Effector memory CD8-positive, alpha-beta T cell (primary cell): ENCODE measurements at regions not wholly inside any gene's neighbourhood (a gene's known extent, or its start where the extent isn't known, plus 50 kb on each side); places are given as distances from the start of the nearest gene placed in this dataset.
A peak's percentile ranks its signal among the peaks of the same experiment; 100 is the strongest.

Experiments used
- ATAC-seq: fragments of 150-1000 bp; cut with Tn5 transposase; replicated peaks from 2 replicates; pipeline ENCODE4 v1.10.0; 2021; ENCODE audit warnings: mild to moderate bottlenecking, moderate library complexity
- DNase-seq, 3 experiments: peaks; one replicate each; pipeline ENCODE4 v3.0.0; 2021
- H3K27ac Mint-ChIP-seq, 2 donors: one replicate each; pipeline ENCODE4 v1.8.0; 2022; ENCODE audit warnings: mild to moderate bottlenecking in 2 of 2, mixed read lengths in 2 of 2, moderate library complexity in 2 of 2
- H3K27me3 Mint-ChIP-seq, 2 donors: one replicate each; pipeline ENCODE4 v1.8.0; 2022; ENCODE audit warnings: mixed read lengths in 2 of 2
- H3K36me3 Mint-ChIP-seq: one replicate; pipeline ENCODE4 v1.8.0; 2022; ENCODE audit warnings: mild to moderate bottlenecking, moderate library complexity, mixed read lengths; ENCODE audit not compliant: insufficient read depth
- H3K4me1 Mint-ChIP-seq, 2 donors: one replicate each; pipeline ENCODE4 v1.8.0; 2022; ENCODE audit warnings: low read depth in 2 of 2, mixed read lengths in 2 of 2
- H3K4me3 Mint-ChIP-seq, 2 donors: one replicate each; pipeline ENCODE4 v1.8.0; 2022; ENCODE audit warnings: mild to moderate bottlenecking in 2 of 2, mixed read lengths in 2 of 2, moderate library complexity in 2 of 2
- H3K9me3 Mint-ChIP-seq, 2 donors: one replicate each; pipeline ENCODE4 v1.8.0; 2022; ENCODE audit warnings: mixed read lengths in 2 of 2

- Mint-ChIP-seq H3K9me3 (peaks cover 5 to 7% of the 10 kb centered on the region in 2 donors), H3K36me3 (no peaks in the 10 kb centered on the region), H3K4me1 (no peaks in the 10 kb centered on the region), H3K27me3 (no peaks in the 10 kb centered on the region), H3K4me3 (no peak overlapping the region), H3K27ac (no peak overlapping the region)
- ATAC-seq (no peak), DNase-seq (no peak)
Observed at GRCh38 chr11:39462506-39462905, 1996.9 kb downstream of the LRRC4C start.

DNA sequence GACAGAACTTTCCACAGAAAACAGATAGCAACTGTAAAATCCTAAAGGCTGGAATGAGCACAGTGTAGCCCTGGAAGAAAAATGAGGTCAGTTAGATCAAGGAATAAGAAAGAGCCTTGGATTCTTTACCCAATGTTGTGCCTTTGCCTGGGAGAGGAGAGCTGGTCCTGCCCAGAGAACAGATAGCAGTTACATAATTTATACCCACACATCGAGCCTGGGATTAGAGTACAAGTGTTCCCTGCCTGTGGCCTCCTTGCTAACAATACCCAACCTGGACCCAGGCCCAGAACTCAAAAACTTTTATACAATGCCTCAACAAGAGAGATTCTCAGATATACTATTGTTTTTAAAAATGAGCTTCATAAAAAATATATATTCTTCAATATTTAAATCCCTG, 1998.4 kb downstream of the LRRC4C start:
- Mint-ChIP-seq H3K9me3 (peaks cover 5 to 7% of the 10 kb centered on the region in 2 donors), H3K27me3 (no peaks in the 10 kb centered on the region), H3K4me1 (no peaks in the 10 kb centered on the region), H3K27ac (no peak overlapping the region), H3K4me3 (no peak overlapping the region), H3K36me3 (no peaks in the 10 kb centered on the region)
- ATAC-seq, result no peak
- DNase-seq, result no peak

DNA sequence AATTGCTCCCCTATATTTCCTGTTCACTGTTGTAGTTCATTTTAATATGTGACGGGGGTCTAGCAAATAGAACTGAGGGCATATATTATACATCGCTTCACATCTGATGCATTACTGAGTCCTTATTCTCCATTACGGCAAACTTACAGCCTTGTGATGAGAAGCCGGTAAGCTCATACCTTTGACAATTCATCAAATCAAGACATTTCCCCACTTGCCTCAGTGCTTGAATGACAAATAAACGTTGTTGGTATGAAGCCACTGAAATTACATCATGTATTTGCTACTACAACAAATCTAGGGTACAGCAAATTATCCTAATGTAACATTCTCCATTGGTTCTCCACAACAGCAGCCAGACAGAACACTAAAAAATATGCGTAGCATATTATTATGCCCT, 1999.8 kb downstream of the LRRC4C start:
- Mint-ChIP-seq H3K36me3 (no peaks in the 10 kb centered on the region), H3K4me3 (no peak overlapping the region), H3K27ac (no peak overlapping the region), H3K9me3 (peaks cover 5 to 7% of the 10 kb centered on the region in 2 donors), H3K4me1 (no peaks in the 10 kb centered on the region), H3K27me3 (no peaks in the 10 kb centered on the region)
- ATAC-seq (no peak), DNase-seq (no peak)

DNA sequence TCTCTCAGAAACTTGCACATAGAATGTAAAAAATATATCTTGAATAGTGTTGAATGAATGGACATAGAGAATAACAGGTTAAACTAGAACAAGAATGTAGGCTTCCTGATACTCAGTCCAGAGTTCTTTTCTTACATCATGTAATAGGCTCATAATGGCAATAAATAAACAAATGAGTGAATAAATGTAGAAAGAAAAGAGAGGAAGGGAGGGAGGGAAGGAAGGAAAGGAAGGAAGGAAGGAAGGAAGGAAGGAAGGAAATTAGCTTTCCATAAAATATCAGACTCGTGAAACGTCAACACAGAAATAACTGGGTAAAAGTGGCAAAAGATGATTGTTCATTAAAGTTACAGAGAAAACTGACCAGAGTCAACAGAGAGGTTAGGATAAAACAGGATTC, 2001.0 kb downstream of the LRRC4C start:
- DNase-seq (no peak), ATAC-seq (no peak)
- Mint-ChIP-seq H3K9me3 (peaks cover 5 to 7% of the 10 kb centered on the region in 2 donors), H3K27me3 (no peaks in the 10 kb centered on the region), H3K4me1 (no peaks in the 10 kb centered on the region), H3K27ac (no peak overlapping the region), H3K4me3 (no peak overlapping the region), H3K36me3 (no peaks in the 10 kb centered on the region)

DNA sequence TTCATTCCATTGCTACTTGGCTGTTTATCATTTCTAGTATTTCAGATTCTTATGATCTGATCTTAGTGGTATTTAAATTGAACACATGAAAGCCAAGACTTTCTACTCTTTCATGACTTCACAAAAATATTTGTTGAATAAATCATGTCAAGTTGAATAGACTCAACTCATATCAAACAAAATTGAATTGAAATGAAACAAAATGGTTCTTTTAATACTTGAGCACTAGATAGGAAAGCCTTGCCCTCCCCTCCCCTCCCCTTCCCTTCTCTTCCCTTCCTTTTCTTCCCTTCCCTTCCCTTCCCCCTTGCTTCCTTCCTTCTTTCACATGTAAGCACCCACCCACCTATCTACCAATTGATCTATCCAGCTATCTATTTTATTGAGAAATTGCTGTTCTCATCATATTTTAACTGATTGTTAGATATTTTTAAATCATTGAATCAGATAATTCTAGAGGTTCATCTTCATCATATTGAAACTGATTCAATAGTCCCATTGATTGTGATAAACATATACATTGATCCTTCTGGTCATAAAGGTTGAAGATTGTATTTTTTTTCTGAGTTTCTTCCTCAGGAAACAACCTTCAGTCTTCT, 2015.9 kb downstream of the LRRC4C start:
- H3K4me3 Mint-ChIP-seq, result no peak overlapping the region
- H3K27ac Mint-ChIP-seq, result no peak overlapping the region
- no peak for ATAC-seq

DNA sequence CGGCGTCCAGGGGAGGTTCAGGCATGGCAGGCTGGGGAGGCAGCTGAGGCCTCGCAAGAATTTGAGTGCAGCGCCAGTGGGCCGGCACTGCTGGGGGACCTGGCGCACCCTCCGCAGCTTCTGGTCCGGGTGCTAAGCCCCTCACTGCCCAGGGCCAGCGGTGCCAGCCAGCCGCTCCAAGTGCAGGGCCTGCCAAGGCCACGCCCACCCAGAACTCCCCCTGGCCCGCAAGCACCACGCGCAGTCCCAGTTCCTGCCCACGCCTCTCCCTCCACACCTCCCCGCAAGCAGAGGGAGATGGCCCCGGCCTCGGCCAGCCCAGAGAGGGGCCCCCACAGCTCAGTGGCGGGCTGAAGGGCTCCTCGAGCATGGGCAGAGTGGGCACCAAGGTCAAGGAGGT, 2017.3 kb downstream of the LRRC4C start:
- Mint-ChIP-seq H3K36me3 (no peaks in the 10 kb centered on the region), H3K9me3 (peaks cover 0 to 15% of the 10 kb centered on the region in 2 donors), H3K27ac (no peak overlapping the region), H3K4me3 (no peak overlapping the region), H3K4me1 (no peaks in the 10 kb centered on the region), H3K27me3 (no peaks in the 10 kb centered on the region)
- DNase-seq, result no peak
- ATAC-seq, result no peak

More for the DNA sequence above, 2015.9 kb downstream of the LRRC4C start:
- no peaks in the 10 kb centered on the region for H3K4me1 Mint-ChIP-seq
- no peak for DNase-seq
- peaks cover 0 to 12% of the 10 kb centered on the region in 2 donors for H3K9me3 Mint-ChIP-seq
- no peaks in the 10 kb centered on the region for H3K36me3 Mint-ChIP-seq
- no peaks in the 10 kb centered on the region for H3K27me3 Mint-ChIP-seq

DNA sequence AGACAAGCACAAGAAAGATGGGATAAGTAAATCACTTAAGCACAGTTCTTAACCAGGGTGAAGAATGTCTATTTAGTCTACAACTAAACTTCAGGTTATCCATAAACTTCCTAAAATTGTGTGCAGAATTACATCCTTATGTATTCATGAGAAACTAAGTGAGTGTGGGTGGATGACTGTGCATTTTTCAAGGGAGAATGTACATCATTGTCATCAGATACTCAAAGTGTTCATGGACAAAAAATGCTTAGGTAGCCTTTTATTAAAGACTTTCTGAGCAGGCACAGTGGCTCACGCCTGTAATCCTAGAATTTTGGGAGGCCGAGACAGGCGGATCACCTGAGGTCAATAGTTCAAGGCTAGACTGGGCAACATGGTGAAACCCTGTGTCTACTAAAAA, 2023.8 kb downstream of the LRRC4C start:
- Mint-ChIP-seq H3K4me1 (no peaks in the 10 kb centered on the region), H3K27ac (no peak overlapping the region), H3K27me3 (no peaks in the 10 kb centered on the region), H3K4me3 (no peak overlapping the region), H3K9me3 (peaks cover 4 to 9% of the 10 kb centered on the region in 2 donors), H3K36me3 (no peaks in the 10 kb centered on the region)
- ATAC-seq, result no peak
- DNase-seq, result no peak

GRCh38 chr11:39434466-39434865, 2025.0 kb downstream of the LRRC4C start:
- H3K36me3 Mint-ChIP-seq, result no peaks in the 10 kb centered on the region
- DNase-seq (no peak), ATAC-seq (no peak)
- no peak overlapping the region for H3K4me3 Mint-ChIP-seq
- H3K4me1 Mint-ChIP-seq, result no peaks in the 10 kb centered on the region
- H3K27ac Mint-ChIP-seq, result no peak overlapping the region
- H3K27me3 Mint-ChIP-seq, result no peaks in the 10 kb centered on the region
- H3K9me3 Mint-ChIP-seq, result peaks cover 4 to 9% of the 10 kb centered on the region in 2 donors

- no peaks in the 10 kb centered on the region for H3K27me3 Mint-ChIP-seq
- no peak for ATAC-seq
- H3K4me3 Mint-ChIP-seq, result no peak overlapping the region
Observed at GRCh38 chr11:39432929-39433328, 2026.5 kb downstream of the LRRC4C start.

DNA sequence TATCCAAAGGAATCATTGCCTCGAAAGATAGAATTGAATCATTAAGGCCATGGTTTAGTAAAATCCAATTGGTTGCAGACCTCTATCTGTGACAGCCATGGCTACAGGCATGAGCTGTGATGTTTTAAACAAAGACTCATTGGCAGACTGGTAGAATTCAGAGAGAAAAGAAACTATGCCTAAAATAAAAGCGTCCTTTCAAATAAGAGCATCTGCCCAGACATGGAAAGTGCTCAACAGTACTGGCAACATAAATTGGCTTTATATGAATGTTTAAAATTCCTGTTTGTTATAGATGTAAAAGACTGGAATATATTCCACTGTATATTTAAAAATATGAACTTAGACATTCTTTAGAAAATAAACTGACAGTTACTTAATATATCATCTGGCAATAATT, 2034.2 kb downstream of the LRRC4C start:
- Mint-ChIP-seq H3K4me3 (no peak overlapping the region), H3K27ac (no peak overlapping the region), H3K36me3 (no peaks in the 10 kb centered on the region), H3K27me3 (no peaks in the 10 kb centered on the region), H3K9me3 (peaks cover 0 to 2% of the 10 kb centered on the region in 2 donors), H3K4me1 (no peaks in the 10 kb centered on the region)
- no peak for DNase-seq
- no peak for ATAC-seq

More at GRCh38 chr11:39432929-39433328, 2026.5 kb downstream of the LRRC4C start:
- no peak for DNase-seq
- no peak overlapping the region for H3K27ac Mint-ChIP-seq
- H3K4me1 Mint-ChIP-seq, result no peaks in the 10 kb centered on the region
- H3K36me3 Mint-ChIP-seq, result no peaks in the 10 kb centered on the region
- peaks cover 0 to 6% of the 10 kb centered on the region in 2 donors for H3K9me3 Mint-ChIP-seq

GRCh38 chr11:39412117-39412516, 2047.3 kb downstream of the LRRC4C start:
- no peak overlapping the region for H3K27ac Mint-ChIP-seq
- H3K4me3 Mint-ChIP-seq, result no peak overlapping the region
- peaks cover 4 to 16% of the 10 kb centered on the region in 2 donors for H3K9me3 Mint-ChIP-seq
- no peaks in the 10 kb centered on the region for H3K27me3 Mint-ChIP-seq
- ATAC-seq (no peak), DNase-seq (no peak)
- no peaks in the 10 kb centered on the region for H3K4me1 Mint-ChIP-seq
- no peaks in the 10 kb centered on the region for H3K36me3 Mint-ChIP-seq

- H3K4me3 Mint-ChIP-seq, result no peak overlapping the region
- DNase-seq, result no peak
- H3K36me3 Mint-ChIP-seq, result no peaks in the 10 kb centered on the region
- no peak for ATAC-seq
- H3K4me1 Mint-ChIP-seq, result peaks cover 3 to 10% of the 10 kb centered on the region in 2 donors
- H3K27me3 Mint-ChIP-seq, result no peaks in the 10 kb centered on the region
- H3K9me3 Mint-ChIP-seq, result peaks cover 0 to 6% of the 10 kb centered on the region in 2 donors
- H3K27ac Mint-ChIP-seq, result no peak overlapping the region
Observed at GRCh38 chr11:39385911-39386310, 2073.5 kb downstream of the LRRC4C start.

DNA sequence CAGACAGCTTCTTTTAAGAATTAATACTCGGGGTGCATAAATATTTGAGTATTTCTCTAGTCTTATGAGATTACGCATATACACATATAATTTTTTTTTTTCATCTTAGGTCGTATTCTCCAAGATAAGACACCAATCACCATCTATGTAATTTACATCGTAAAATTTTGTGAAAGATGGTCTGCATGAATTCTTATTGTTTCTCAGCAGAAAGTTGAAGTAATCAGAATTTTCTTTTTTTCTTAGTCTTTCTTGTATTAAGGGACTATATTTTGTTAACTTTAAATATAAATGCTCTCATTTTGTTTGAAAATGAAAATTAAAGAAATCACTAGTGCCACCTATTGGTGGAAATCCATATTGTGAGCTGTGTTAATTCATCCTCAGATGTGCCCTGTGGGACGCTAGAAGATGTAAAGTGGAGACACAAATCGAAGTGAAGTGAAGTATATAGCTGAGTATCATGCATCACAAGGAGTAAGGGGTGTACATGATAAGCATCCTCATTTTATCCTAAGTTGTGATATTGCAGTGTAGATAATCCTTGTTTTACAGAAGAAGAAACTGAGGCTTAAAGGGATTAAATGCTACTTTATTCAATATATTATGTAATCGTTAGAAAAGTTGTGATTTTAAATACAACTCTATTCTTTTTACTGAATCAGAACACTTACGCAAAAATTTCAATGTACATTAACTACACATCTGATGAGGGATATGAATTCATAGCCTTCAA, 2084.3 kb downstream of the LRRC4C start:
- Mint-ChIP-seq H3K27ac (no peak overlapping the region), H3K36me3 (peaks cover 12% of the 10 kb centered on the region), H3K9me3 (no peaks in the 10 kb centered on the region), H3K27me3 (no peaks in the 10 kb centered on the region), H3K4me1 (peaks cover 2 to 14% of the 10 kb centered on the region in 2 donors), H3K4me3 (no peak overlapping the region)
- ATAC-seq (peak; percentile 56), DNase-seq (peak; percentile 10 to 23 (median 20))

GRCh38 chr11:39367534-39367933, 2091.9 kb downstream of the LRRC4C start:
- ATAC-seq, result peak; percentile 59
- DNase-seq, result no peak
- Mint-ChIP-seq H3K27ac (peak overlapping the region; percentile 60 to 73), H3K4me1 (peaks cover 16 to 39% of the 10 kb centered on the region in 2 donors), H3K9me3 (no peaks in the 10 kb centered on the region), H3K4me3 (peak overlapping the region; percentile 26 to 47), H3K36me3 (peaks cover 18% of the 10 kb centered on the region), H3K27me3 (no peaks in the 10 kb centered on the region)
